ENCODE measurements at regions not wholly inside any gene's neighbourhood (a gene's known extent, or its start where the extent isn't known, plus 50 kb on each side); places are given as distances from the start of the nearest gene placed in this dataset.

DNA sequence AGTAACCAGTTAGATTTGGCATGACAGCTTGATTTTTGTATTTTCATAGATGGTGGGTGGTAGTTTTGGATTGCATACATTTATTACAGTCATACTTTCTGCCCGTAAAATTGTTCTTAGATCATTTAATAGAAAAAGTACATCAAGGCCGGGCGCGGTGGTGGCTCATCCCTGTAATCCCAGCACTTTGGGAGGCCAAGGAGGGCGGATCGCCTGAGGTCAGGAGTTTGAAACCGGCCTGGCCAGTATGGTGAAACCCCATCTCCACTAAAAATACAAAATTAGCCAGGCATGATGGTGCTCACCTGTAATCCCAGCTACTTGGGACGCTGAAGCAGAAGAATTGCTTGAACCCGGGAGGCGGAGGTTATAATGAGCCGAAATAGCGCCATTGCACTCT lies 55.0 kb upstream of the UBE2L5 start:
- Histone ChIP-seq H3K9me3 (no peaks in the 10 kb centered on the region), H3K4me1 (peaks cover 0 to 52% (median 28%) of the 10 kb centered on the region in 9 donors), H3K36me3 (peaks cover 0 to 7% (median 0%) of the 10 kb centered on the region in 9 donors), H3K27ac (no peak overlapping the region), H3K4me3 (no peak overlapping the region), H3K27me3 (no peaks in the 10 kb centered on the region)
- TF ChIP-seq, protein P1, sequence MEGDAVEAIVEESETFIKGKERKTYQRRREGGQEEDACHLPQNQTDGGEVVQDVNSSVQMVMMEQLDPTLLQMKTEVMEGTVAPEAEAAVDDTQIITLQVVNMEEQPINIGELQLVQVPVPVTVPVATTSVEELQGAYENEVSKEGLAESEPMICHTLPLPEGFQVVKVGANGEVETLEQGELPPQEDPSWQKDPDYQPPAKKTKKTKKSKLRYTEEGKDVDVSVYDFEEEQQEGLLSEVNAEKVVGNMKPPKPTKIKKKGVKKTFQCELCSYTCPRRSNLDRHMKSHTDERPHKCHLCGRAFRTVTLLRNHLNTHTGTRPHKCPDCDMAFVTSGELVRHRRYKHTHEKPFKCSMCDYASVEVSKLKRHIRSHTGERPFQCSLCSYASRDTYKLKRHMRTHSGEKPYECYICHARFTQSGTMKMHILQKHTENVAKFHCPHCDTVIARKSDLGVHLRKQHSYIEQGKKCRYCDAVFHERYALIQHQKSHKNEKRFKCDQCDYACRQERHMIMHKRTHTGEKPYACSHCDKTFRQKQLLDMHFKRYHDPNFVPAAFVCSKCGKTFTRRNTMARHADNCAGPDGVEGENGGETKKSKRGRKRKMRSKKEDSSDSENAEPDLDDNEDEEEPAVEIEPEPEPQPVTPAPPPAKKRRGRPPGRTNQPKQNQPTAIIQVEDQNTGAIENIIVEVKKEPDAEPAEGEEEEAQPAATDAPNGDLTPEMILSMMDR (IDR thresholded peaks at IDR 0.05), result no peak
- DNase-seq (no peak), ATAC-seq (no peak)
- intact Hi-C loops (cut with DNase I), result no loop called here
- 94 to 100% methylated on average over 12 of the region's 12 CpGs for WGBS, 2 donors

DNA sequence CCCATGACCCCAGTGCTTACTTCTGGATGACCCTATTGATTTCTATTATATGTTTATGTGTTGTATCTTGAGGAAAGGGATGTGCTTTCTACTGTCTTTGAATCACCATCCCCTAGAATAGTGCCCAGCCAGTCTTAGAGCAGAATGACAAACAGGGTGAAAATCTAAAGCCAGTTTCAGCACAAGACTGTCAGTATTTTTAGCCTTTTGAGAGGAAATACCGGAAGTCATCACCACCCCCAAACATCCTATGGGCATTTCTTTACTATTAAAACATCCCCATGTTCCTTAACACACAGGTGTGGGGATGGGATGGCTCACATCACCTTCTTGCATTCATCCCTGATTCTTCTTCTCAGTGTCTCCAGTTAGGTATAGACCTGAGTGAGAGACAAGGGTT lies 52.1 kb upstream of the UBE2L5 start:
- Histone ChIP-seq H3K27ac (peak overlapping the region in 1 of 10 donors; percentile 80), H3K27me3 (no peaks in the 10 kb centered on the region), H3K9me3 (no peaks in the 10 kb centered on the region), H3K4me1 (peaks cover 0 to 42% (median 4%) of the 10 kb centered on the region in 9 donors), H3K4me3 (no peak overlapping the region), H3K36me3 (peaks cover 0 to 7% (median 0%) of the 10 kb centered on the region in 9 donors)
- 53 to 89% methylated on average over 1 of the region's 1 CpG for WGBS, 2 donors
- intact Hi-C loops (cut with DNase I), result no loop called here
- TF ChIP-seq, protein P1 (IDR thresholded peaks at IDR 0.05), result no peak
- ATAC-seq (no peak), DNase-seq (no peak)

DNA sequence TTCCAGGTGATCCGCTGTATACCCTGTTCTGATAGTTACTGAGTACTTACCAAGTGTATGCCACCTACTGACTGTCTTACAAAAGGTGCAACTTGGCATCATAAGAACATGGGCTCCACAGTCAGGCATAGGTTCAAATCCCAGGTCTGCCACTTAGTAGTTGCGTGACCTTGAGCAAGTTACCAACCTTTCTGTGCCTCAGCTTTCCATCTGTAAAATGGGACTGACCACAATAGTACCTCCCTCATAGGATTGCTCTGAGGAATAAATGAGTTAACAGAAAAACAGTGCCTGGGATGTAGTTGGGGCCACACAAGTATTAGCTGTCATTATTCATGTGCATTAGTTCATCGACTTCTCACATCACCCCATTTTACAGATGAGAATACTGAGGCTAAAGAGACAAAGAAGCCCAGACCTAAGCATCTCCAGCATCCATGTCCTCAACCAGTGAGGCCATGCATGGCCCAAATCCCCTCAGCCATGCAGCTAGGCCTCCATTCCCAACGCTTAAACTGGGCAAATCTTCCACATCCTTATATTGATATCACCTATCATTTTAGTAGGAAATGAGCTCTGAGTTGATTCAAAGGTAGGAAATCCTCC lies 51.3 kb upstream of the UBE2L5 start:
- intact Hi-C loops (cut with DNase I), result no loop called here
- DNase-seq (no peak), ATAC-seq (no peak)
- WGBS, 2 donors, result 86 to 88% methylated on average over 4 of the region's 4 CpGs
- TF ChIP-seq, protein P1 (IDR thresholded peaks at IDR 0.05), result no peak
- peaks cover 0 to 36% (median 0%) of the 10 kb centered on the region in 9 donors for H3K4me1 ChIP-seq
- no peaks in the 10 kb centered on the region for H3K27me3 ChIP-seq
- peak overlapping the region in 1 of 10 donors; percentile 24 for H3K4me3 ChIP-seq
- H3K27ac ChIP-seq, result peak overlapping the region in 1 of 10 donors; percentile 80
- peaks cover 0 to 7% (median 0%) of the 10 kb centered on the region in 9 donors for H3K36me3 ChIP-seq
- no peaks in the 10 kb centered on the region for H3K9me3 ChIP-seq

GRCh38 chr13:30371649-30372265 lies 50.5 kb upstream of the UBE2L5 start:
- Histone ChIP-seq H3K4me1 (peaks cover 0 to 36% (median 0%) of the 10 kb centered on the region in 9 donors), H3K27me3 (no peaks in the 10 kb centered on the region), H3K4me3 (peak overlapping the region in 1 of 10 donors; percentile 24), H3K9me3 (no peaks in the 10 kb centered on the region), H3K36me3 (no peaks in the 10 kb centered on the region), H3K27ac (peak overlapping the region in 1 of 10 donors; percentile 80)
- TF ChIP-seq, protein P1 (IDR thresholded peaks at IDR 0.05), result no peak
- intact Hi-C loops (cut with DNase I), result no loop called here
- DNase-seq (no peak), ATAC-seq (peak in 1 of 8 donors; percentile 31)
- WGBS, 2 donors, result 53% methylated on average over 14 of the region's 14 CpGs
